SH-SY5Y (cell line): ENCODE measurements at regions not wholly inside any gene's neighbourhood (a gene's known extent, or its start where the extent isn't known, plus 50 kb on each side); places are given as distances from the start of the nearest gene placed in this dataset.

Experiments used
- GATA2 ChIP-seq: IDR thresholded peaks from 2 replicates; pipeline ENCODE4 v1.6.1; 2011; ENCODE audit warnings: mild to moderate bottlenecking, low read depth, low read length
- GATA3 ChIP-seq: IDR thresholded peaks from 2 replicates; pipeline ENCODE4 v1.6.1; 2011; ENCODE audit warnings: low read depth, mild to moderate bottlenecking, low read length, moderate library complexity

- TF ChIP-seq GATA2, result peak; percentile 85
- TF ChIP-seq GATA3, result peak; percentile 84
These were observed 419.7 kb upstream of the ZEB2 start for GRCh38 chr2:144939590-144939989.
